PC-9 (cell line): ENCODE measurements at regions not wholly inside any gene's neighbourhood (a gene's known extent, or its start where the extent isn't known, plus 50 kb on each side); places are given as distances from the start of the nearest gene placed in this dataset.

Experiments
- CTCF ChIP-seq: fragments of 200-600 bp; sonication (generic); conservative IDR thresholded peaks from 2 replicates; pipeline ENCODE4 v1.6.1; 2017; ENCODE audit warnings: mixed run types, antibody characterized with exemption, mild to moderate bottlenecking, moderate library complexity
- EZH2 ChIP-seq: fragments of 200-600 bp; sonication (generic); IDR thresholded peaks from 2 replicates; pipeline ENCODE4 v1.8.0; 2017; ENCODE audit warnings: antibody characterized with exemption, low read depth

- TF ChIP-seq CTCF (no peak), EZH2 (no peak)
Observed at GRCh38 chr2:16287281-16287680, 346.9 kb downstream of the MYCN start.
